ENCODE measurements at regions not wholly inside any gene's neighbourhood (a gene's known extent, or its start where the extent isn't known, plus 50 kb on each side); places are given as distances from the start of the nearest gene placed in this dataset.

DNA sequence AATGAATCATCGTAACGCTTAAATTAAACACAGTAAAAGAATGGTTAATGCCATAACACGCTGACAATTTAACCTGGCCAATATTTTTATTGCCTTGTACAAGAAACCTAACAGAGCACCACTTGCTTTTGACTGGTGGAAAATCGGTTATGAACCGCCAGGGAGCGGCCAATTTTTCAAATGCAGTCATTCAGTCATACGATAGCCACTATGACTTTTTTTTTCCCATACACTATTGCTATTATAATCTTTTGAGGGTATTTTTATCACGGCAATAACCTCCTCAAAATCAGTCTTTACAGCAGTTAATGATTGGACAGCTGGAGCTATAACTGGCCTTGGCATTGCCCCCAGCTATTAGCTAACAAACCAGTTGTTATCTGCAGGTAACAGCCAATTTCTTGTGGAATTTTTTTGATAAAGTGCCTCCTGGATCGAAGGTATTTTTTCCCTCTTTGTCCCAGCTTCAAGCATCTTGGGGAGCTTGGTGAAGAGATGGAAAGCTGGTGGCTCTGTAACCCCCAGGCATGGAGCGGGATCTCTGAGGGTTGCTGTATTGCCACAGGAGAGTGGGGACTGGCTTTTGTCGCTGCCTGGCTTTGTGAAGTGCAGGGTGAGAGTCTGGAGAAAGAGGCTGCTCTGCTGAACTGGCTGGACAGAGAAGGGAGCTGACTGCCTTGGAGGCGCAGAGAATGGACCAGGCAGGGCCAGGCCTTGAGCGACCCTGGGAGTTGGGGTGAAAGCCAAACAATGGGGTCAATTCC is 198.4 kb upstream of the ZNF536 start:
- Histone ChIP-seq H3K27me3 (no peaks in the 10 kb centered on the region), H3K4me3 (no peak overlapping the region), H3K36me3 (replicated peaks in 1 of 2) (no peaks in the 10 kb centered on the region), H3K9me3 (replicated peaks in 1 of 3) (no peaks in the 10 kb centered on the region), H3K4me1 (replicated peaks in 1 of 2) (no peaks in the 10 kb centered on the region), H3K27ac (no peak overlapping the region)
- no peak for TF ChIP-seq POLR2A (IDR thresholded peaks at IDR 0.05)
- TF ChIP-seq, protein P1, sequence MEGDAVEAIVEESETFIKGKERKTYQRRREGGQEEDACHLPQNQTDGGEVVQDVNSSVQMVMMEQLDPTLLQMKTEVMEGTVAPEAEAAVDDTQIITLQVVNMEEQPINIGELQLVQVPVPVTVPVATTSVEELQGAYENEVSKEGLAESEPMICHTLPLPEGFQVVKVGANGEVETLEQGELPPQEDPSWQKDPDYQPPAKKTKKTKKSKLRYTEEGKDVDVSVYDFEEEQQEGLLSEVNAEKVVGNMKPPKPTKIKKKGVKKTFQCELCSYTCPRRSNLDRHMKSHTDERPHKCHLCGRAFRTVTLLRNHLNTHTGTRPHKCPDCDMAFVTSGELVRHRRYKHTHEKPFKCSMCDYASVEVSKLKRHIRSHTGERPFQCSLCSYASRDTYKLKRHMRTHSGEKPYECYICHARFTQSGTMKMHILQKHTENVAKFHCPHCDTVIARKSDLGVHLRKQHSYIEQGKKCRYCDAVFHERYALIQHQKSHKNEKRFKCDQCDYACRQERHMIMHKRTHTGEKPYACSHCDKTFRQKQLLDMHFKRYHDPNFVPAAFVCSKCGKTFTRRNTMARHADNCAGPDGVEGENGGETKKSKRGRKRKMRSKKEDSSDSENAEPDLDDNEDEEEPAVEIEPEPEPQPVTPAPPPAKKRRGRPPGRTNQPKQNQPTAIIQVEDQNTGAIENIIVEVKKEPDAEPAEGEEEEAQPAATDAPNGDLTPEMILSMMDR (IDR thresholded peaks at IDR 0.05), result no peak
- DNase-seq, result no peak
- 79 to 90% (median 87%) methylated on average over 12 to 13 of the region's 13 CpGs for WGBS, 4 donors
- intact Hi-C loops (cut with DNase I), result no loop called here

DNA sequence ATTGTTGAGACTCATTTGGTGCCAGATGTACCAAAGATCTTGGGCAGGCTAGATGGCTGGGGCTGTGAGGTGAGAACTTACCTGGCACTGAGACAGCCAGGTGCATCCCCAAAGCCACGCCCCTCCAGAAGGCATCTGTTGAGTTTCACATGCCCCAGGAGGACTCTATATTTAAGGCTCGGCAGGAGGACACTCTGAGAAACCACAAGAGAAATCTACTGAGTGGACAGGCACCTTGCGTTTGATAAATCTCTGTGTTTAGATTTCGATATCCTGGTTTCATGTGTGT is 197.9 kb upstream of the ZNF536 start:
- intact Hi-C loops (cut with DNase I), result no loop called here
- Histone ChIP-seq H3K27ac (no peak overlapping the region), H3K4me1 (replicated peaks in 1 of 2) (no peaks in the 10 kb centered on the region), H3K36me3 (replicated peaks in 1 of 2) (no peaks in the 10 kb centered on the region), H3K9me3 (replicated peaks in 1 of 3) (no peaks in the 10 kb centered on the region), H3K4me3 (no peak overlapping the region), H3K27me3 (no peaks in the 10 kb centered on the region)
- no peak for DNase-seq
- no peak for TF ChIP-seq POLR2A (IDR thresholded peaks at IDR 0.05)
- TF ChIP-seq, protein P1 (IDR thresholded peaks at IDR 0.05), result no peak
- 72 to 88% (median 78%) methylated on average over 4 of the region's 4 CpGs for WGBS, 4 donors

DNA sequence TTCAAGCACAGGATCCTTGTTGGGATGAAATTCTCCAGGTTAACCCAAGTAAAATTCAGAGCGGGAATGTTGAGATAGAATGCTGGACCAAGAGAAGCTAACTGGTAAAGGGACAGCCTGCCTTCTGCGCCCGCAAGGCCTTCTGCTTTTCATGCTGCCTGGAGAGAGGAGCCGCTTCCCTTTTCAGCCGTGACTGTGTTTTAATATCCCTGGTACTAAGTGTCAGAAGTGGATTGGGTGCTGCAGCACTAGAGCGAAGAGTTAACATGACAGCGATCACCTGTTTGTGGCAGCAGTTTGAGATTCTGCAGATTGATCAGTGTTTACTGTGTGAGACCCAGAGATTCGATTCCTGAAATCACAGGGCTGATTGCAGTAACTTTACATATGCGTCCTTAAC is 197.4 kb upstream of the ZNF536 start:
- Histone ChIP-seq H3K27ac (no peak overlapping the region), H3K9me3 (replicated peaks in 1 of 3) (no peaks in the 10 kb centered on the region), H3K4me3 (no peak overlapping the region), H3K36me3 (replicated peaks in 1 of 2) (no peaks in the 10 kb centered on the region), H3K27me3 (no peaks in the 10 kb centered on the region), H3K4me1 (replicated peaks in 1 of 2) (no peaks in the 10 kb centered on the region)
- TF ChIP-seq, protein P1 (IDR thresholded peaks at IDR 0.05), result no peak
- TF ChIP-seq POLR2A (IDR thresholded peaks at IDR 0.05), result no peak
- intact Hi-C loops (cut with DNase I), result no loop called here
- DNase-seq, result no peak
- WGBS, 4 donors, result 78 to 85% (median 80%) methylated on average over 7 to 9 of the region's 9 CpGs

DNA sequence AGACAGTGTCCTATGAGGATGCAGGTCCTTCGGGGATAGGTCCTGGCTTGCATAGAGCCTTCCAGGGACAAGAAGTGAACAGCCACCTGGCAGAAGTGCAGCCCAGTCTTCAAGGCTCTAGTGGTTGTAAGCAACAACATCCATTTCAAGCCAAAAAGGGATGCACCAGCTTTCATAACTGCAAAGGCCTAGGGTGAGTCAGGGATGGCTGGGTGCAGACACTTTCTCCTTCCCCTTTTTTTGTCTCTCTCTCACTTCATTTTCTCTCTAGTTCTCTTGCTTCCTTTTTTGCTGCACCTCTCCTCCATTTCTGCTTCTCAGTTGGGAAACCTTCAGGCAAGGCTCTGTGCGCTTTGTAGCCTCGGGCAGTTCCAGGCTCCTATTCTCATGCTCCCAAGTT is 196.2 kb upstream of the ZNF536 start:
- no peaks in the 10 kb centered on the region for H3K36me3 ChIP-seq (replicated peaks in 1 of 2)
- no peak overlapping the region for H3K4me3 ChIP-seq
- 88 to 96% (median 93%) methylated on average over 3 of the region's 3 CpGs for WGBS, 4 donors
- H3K27ac ChIP-seq, result no peak overlapping the region
- TF ChIP-seq, protein P1 (IDR thresholded peaks at IDR 0.05), result no peak
- no peak for TF ChIP-seq POLR2A (IDR thresholded peaks at IDR 0.05)
- DNase-seq, result no peak
- H3K4me1 ChIP-seq (replicated peaks in 1 of 2), result no peaks in the 10 kb centered on the region
- H3K27me3 ChIP-seq, result no peaks in the 10 kb centered on the region
- H3K9me3 ChIP-seq (replicated peaks in 1 of 3), result no peaks in the 10 kb centered on the region
- intact Hi-C loops (cut with DNase I), result no loop called here
